PFSK-1 (cell line): ENCODE measurements at regions not wholly inside any gene's neighbourhood (a gene's known extent, or its start where the extent isn't known, plus 50 kb on each side); places are given as distances from the start of the nearest gene placed in this dataset.

ENCODE experiments used
- FOXP2 ChIP-seq: optimal IDR thresholded peaks from 2 replicates; pipeline ENCODE3; 2011; ENCODE audit warnings: borderline replicate concordance, control low read depth, inconsistent platforms; ENCODE audit not compliant: insufficient read depth; ENCODE audit errors: extremely low read length, extremely low read depth
- POLR2AphosphoS5 ChIP-seq: IDR thresholded peaks from 2 replicates; pipeline ENCODE4 v1.6.1; 2012; ENCODE audit warnings: low read depth, mild to moderate bottlenecking, control low read depth, low read length, moderate library complexity
- SIN3A ChIP-seq: IDR thresholded peaks from 2 replicates; pipeline ENCODE4 v1.6.1; 2012; ENCODE audit warnings: mild to moderate bottlenecking, low read length, moderate library complexity, borderline replicate concordance; ENCODE audit not compliant: insufficient read depth
- TAF1 ChIP-seq: IDR thresholded peaks from 2 replicates; pipeline ENCODE4 v1.6.1; 2012; ENCODE audit warnings: low read length, control low read depth, borderline replicate concordance; ENCODE audit not compliant: insufficient read depth
- TF ChIP-seq, protein P1 (sequence below), 2 experiments: IDR thresholded peaks; 2 replicates each; pipeline versions ENCODE4 v1.6.1 to v1.8.0; 2011 to 2012; ENCODE audit warnings: low read depth in 2 of 2, low read length in 2 of 2, control low read depth in 1 of 2, inconsistent platforms in 1 of 2, mild to moderate bottlenecking in 1 of 2, moderate library complexity in 1 of 2; ENCODE audit not compliant: insufficient read depth in 1 of 2

DNA sequence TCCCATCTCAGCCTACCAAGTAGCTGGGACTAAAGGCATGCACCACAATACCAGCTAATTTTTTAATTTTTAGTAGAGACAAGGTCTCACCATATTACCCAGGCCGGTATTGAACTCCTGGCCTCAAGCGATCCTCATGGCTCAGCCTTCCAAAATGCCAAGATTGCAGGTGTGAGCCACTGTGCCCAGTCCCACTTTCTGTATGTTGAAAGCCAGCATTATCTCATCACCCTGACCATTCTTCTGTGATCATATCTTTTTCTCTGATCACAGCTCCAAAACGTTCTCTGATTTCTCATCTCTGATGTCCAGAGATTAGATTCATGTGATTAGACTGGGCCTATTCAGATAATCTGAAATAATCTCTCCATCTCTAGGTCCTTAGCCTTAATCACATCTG lies 337.7 kb downstream of the TPBG start:
- TF ChIP-seq FOXP2: no peak
- TF ChIP-seq, protein P1, sequence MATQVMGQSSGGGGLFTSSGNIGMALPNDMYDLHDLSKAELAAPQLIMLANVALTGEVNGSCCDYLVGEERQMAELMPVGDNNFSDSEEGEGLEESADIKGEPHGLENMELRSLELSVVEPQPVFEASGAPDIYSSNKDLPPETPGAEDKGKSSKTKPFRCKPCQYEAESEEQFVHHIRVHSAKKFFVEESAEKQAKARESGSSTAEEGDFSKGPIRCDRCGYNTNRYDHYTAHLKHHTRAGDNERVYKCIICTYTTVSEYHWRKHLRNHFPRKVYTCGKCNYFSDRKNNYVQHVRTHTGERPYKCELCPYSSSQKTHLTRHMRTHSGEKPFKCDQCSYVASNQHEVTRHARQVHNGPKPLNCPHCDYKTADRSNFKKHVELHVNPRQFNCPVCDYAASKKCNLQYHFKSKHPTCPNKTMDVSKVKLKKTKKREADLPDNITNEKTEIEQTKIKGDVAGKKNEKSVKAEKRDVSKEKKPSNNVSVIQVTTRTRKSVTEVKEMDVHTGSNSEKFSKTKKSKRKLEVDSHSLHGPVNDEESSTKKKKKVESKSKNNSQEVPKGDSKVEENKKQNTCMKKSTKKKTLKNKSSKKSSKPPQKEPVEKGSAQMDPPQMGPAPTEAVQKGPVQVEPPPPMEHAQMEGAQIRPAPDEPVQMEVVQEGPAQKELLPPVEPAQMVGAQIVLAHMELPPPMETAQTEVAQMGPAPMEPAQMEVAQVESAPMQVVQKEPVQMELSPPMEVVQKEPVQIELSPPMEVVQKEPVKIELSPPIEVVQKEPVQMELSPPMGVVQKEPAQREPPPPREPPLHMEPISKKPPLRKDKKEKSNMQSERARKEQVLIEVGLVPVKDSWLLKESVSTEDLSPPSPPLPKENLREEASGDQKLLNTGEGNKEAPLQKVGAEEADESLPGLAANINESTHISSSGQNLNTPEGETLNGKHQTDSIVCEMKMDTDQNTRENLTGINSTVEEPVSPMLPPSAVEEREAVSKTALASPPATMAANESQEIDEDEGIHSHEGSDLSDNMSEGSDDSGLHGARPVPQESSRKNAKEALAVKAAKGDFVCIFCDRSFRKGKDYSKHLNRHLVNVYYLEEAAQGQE (IDR thresholded peaks at IDR 0.05; ENCODE audit: insufficient read depth in 1 of 2, low read depth in 2 of 2, low read length in 2 of 2): no peak
- no peak for TF ChIP-seq SIN3A
- no peak for TF ChIP-seq TAF1
- no peak for TF ChIP-seq POLR2AphosphoS5

DNA sequence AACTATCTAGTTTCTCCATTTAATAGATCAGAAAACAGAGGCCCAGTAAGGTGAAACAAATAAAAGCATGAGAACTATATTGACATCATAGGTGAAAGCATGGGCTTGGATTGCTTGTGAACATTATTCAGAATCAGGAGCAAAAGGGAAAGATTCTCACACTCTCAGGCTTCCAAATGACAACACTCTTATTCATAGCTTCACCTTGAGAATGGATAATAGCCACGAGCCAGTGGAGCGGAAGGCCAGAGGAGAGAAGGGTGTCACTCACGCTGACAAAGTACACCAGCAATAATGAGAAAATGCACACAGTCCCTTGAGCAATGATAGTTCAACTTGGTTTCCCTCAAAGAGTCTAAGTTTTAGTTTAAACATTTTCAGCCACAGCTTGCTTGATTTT lies 339.0 kb downstream of the TPBG start:
- TF ChIP-seq POLR2AphosphoS5 (no peak), SIN3A (no peak), TAF1 (no peak), FOXP2 (no peak)
- TF ChIP-seq, protein P1 (IDR thresholded peaks at IDR 0.05; ENCODE audit: insufficient read depth in 1 of 2, low read depth in 2 of 2, low read length in 2 of 2): no peak

DNA sequence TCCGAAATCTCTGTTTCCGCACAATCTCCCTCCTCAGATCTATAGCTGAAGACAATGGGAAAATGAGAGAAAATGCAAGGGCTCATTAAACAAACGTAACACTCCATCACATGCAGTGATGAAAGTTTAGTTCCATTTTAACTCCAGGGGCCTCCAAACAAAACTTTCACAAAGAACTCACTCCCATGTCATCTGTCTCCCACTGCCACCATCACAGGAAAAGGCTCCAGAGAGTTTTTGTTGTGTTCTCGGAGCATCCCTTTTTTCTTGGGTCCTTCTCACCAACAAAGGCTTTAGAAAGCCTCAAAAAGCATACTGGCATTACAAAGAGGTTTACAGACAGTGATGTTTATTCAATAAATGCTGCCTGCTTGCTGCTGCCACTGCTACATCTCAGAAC lies 339.6 kb downstream of the TPBG start:
- TF ChIP-seq FOXP2 (no peak), SIN3A (no peak), POLR2AphosphoS5 (no peak), TAF1 (no peak)
- TF ChIP-seq, protein P1 (IDR thresholded peaks at IDR 0.05; ENCODE audit: insufficient read depth in 1 of 2, low read depth in 2 of 2, low read length in 2 of 2): no peak

DNA sequence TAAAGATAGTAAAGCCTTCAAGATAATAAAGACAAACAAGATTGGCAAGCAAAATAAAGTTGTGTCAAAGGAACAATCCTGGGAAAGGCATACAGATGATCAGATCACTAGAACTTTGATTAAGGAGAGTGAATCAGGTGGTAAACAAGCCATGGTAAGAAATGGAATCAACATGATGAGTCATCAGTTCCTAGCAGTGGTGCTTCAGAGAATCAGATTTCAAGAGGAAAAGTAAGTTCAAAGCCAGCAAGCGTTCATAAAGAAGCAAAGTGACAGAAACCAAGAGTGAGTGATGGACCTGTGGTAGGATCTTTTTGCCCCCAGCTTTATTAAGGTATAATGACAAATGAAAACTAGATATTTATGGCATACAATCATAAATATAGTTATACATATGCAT lies 340.4 kb downstream of the TPBG start:
- TF ChIP-seq TAF1: no peak
- TF ChIP-seq SIN3A: no peak
- TF ChIP-seq, protein P1 (IDR thresholded peaks at IDR 0.05; ENCODE audit: insufficient read depth in 1 of 2, low read depth in 2 of 2, low read length in 2 of 2): no peak
- TF ChIP-seq FOXP2: no peak
- TF ChIP-seq POLR2AphosphoS5: no peak

DNA sequence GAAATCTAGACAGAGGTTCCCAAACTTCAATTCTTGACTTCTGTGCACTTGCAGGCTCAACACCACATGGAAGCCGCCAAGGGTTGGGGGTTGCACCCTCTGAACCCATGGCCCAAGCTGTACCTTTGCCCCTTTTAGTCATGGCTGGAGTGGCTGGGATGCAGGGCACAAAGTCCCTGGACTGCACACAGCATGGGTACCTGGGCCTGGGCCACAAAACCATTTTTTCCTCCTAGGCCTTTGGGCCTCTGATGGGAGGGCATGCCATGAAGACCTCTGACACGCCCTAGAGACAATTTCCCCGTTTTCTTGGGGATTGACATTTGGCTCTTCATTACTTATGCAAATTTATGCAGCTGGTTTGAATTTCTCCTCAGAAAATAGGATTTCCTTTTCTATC lies 342.0 kb downstream of the TPBG start:
- TF ChIP-seq TAF1 (no peak), FOXP2 (no peak), POLR2AphosphoS5 (no peak), SIN3A (no peak)
- TF ChIP-seq, protein P1 (IDR thresholded peaks at IDR 0.05; ENCODE audit: insufficient read depth in 1 of 2, low read depth in 2 of 2, low read length in 2 of 2): no peak
